Right renal pelvis (tissue), 4 donors: ENCODE measurements at regions not wholly inside any gene's neighbourhood (a gene's known extent, or its start where the extent isn't known, plus 50 kb on each side); places are given as distances from the start of the nearest gene placed in this dataset.

Experiments used
- DNase-seq, 4 donors: peaks; one replicate each; pipeline ENCODE4 v3.0.0-alpha.2; 2013; ENCODE audit warnings: low read depth in 4 of 4, low spot score in 3 of 4, missing footprints in 1 of 4

- DNase-seq, result no peak
Measured at GRCh38 chr18:56245866-56246580, 392.4 kb downstream of the TXNL1 start.

- no peak for DNase-seq
Measured at GRCh38 chr18:56240405-56240804, 398.0 kb downstream of the TXNL1 start.

- DNase-seq, result no peak
Measured at GRCh38 chr18:56238576-56238975, 399.8 kb downstream of the TXNL1 start.

- no peak for DNase-seq
Measured at GRCh38 chr18:56235481-56236013, 402.8 kb downstream of the TXNL1 start.

- no peak for DNase-seq
Measured at GRCh38 chr18:56235071-56235470, 403.3 kb downstream of the TXNL1 start.

- no peak for DNase-seq
Measured at GRCh38 chr18:56233595-56233994, 404.8 kb downstream of the TXNL1 start.

- DNase-seq, result no peak
Measured at GRCh38 chr18:56226025-56226424, 412.4 kb downstream of the TXNL1 start.

- DNase-seq, result no peak
Measured at GRCh38 chr18:56224669-56225561, 413.5 kb downstream of the TXNL1 start.

GRCh38 chr18:56221195-56222065 is 417.0 kb downstream of the TXNL1 start:
- DNase-seq, result no peak

- no peak for DNase-seq
Measured at GRCh38 chr18:56217406-56217805, 421.0 kb downstream of the TXNL1 start.

GRCh38 chr18:56214706-56215105 is 423.7 kb downstream of the TXNL1 start:
- DNase-seq, result no peak

GRCh38 chr18:56210520-56210919 is 427.9 kb downstream of the TXNL1 start:
- DNase-seq, result no peak

GRCh38 chr18:56207989-56208388 is 430.4 kb downstream of the TXNL1 start:
- DNase-seq, result no peak

- no peak for DNase-seq
Measured at GRCh38 chr18:56204052-56204451, 434.3 kb downstream of the TXNL1 start.

- DNase-seq, result no peak
Measured at GRCh38 chr18:56202678-56203077, 435.7 kb downstream of the TXNL1 start.

- no peak for DNase-seq
Measured at GRCh38 chr18:56200381-56200911, 437.9 kb downstream of the TXNL1 start.

GRCh38 chr18:56199580-56200330 is 438.6 kb downstream of the TXNL1 start:
- no peak for DNase-seq

- no peak for DNase-seq
Measured at GRCh38 chr18:56197241-56197859, 441.0 kb downstream of the TXNL1 start.

- no peak for DNase-seq
Measured at GRCh38 chr18:56196495-56197225, 441.7 kb downstream of the TXNL1 start.
